Smooth muscle cell (in vitro differentiated cells): ENCODE measurements at regions not wholly inside any gene's neighbourhood (a gene's known extent, or its start where the extent isn't known, plus 50 kb on each side); places are given as distances from the start of the nearest gene placed in this dataset.
A peak's percentile ranks its signal among the peaks of the same experiment; 100 is the strongest.

Source experiments
- DNase-seq: peaks from one replicate; lab custom pipeline; 2025; ENCODE audit not compliant: unreplicated experiment; lab: John Stamatoyannopoulos, UW
- H2AFZ ChIP-seq: fragments of 200-600 bp; sonication (generic); 2 replicates; pipeline ENCODE4 v1.6.0; 2016; ENCODE audit warnings: antibody characterized with exemption, low read depth, mild to moderate bottlenecking
- H3F3A ChIP-seq: fragments of 200-600 bp; sonication (generic); 2 replicates; pipeline ENCODE4 v1.6.0; 2017; ENCODE audit warnings: antibody characterized with exemption, low read depth
- H3K27ac ChIP-seq: fragments of 200-600 bp; sonication (generic); 2 replicates; pipeline ENCODE4 v1.5.1; 2016; ENCODE audit warnings: low read depth, mild to moderate bottlenecking
- H3K27me3 ChIP-seq: fragments of 200-600 bp; sonication (generic); 2 replicates; pipeline ENCODE4 v1.6.1; 2016; ENCODE audit warnings: low read depth, mild to moderate bottlenecking
- H3K36me3 ChIP-seq: fragments of 200-600 bp; sonication (generic); 2 replicates; pipeline ENCODE4 v1.5.1; 2016; ENCODE audit warnings: low read depth
- H3K4me1 ChIP-seq: fragments of 200-600 bp; sonication (generic); 2 replicates; pipeline ENCODE4 v1.5.1; 2016; ENCODE audit warnings: low read depth
- H3K4me2 ChIP-seq: fragments of 200-600 bp; sonication (generic); 2 replicates; pipeline ENCODE4 v1.6.0; 2016; ENCODE audit warnings: mild to moderate bottlenecking
- H3K4me3 ChIP-seq: fragments of 200-600 bp; sonication (generic); 2 replicates; pipeline ENCODE4 v1.5.1; 2016; ENCODE audit warnings: mild to moderate bottlenecking
- H3K79me2 ChIP-seq: fragments of 200-600 bp; sonication (generic); 2 replicates; pipeline ENCODE4 v1.6.0; 2016; ENCODE audit warnings: low read depth, mild to moderate bottlenecking
- H3K9ac ChIP-seq: fragments of 200-600 bp; sonication (generic); 2 replicates; pipeline ENCODE4 v1.6.0; 2016; ENCODE audit warnings: low read depth
- H3K9me3 ChIP-seq: fragments of 200-600 bp; sonication (generic); replicated peaks from 2 replicates; pipeline ENCODE4 v1.5.1; 2016; ENCODE audit warnings: low read depth
- H4K20me1 ChIP-seq: fragments of 200-600 bp; sonication (generic); 2 replicates; pipeline ENCODE4 v1.6.0; 2016; ENCODE audit warnings: low read depth
- WGBS: methylation state at CpG from one replicate; pipeline ENCODE4 v1.1.7; 2016; ENCODE audit warnings: low lambda C conversion rate; 5-methylcytosine and 5-hydroxymethylcytosine counted together
- TF ChIP-seq, protein P1 (sequence below): fragments of 200-600 bp; sonication (generic); IDR thresholded peaks from 2 replicates; pipeline ENCODE4 v1.5.1; 2017; ENCODE audit warnings: borderline replicate concordance, mild to moderate bottlenecking, antibody characterized with exemption; ENCODE audit not compliant: insufficient read depth, poor library complexity, severe bottlenecking

DNA sequence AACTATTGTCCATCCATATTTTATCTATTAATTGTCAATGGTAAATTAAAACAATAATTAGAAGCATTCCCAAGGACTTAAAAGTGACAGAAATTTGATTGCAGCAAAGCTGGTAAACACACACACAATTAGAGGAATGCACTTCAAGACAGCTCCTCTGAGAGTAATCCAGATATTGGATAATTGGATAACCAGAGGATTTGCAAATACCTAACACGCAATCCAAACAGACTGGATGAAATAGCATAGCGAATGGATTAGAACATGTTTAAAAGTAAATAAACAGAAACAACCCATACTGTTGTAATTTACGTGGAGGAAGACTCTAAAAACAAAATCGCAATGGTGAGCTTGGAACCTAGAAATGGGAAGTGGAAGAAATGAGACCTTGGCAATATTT is 239.8 kb downstream of the METTL4 start:
- no peaks in the 10 kb centered on the region for H3K9me3 ChIP-seq
- 57% methylated on average over 4 of the region's 4 CpGs for WGBS
- H3K9ac ChIP-seq = no peak overlapping the region
- no peak overlapping the region for H3K27ac ChIP-seq
- no peak overlapping the region for H3K4me2 ChIP-seq
- H3K4me1 ChIP-seq = peaks cover 11% of the 10 kb centered on the region
- H3K36me3 ChIP-seq = no peaks in the 10 kb centered on the region
- no peaks in the 10 kb centered on the region for H3K27me3 ChIP-seq
- no peaks in the 10 kb centered on the region for H4K20me1 ChIP-seq
- no peak overlapping the region for H3K4me3 ChIP-seq
- TF ChIP-seq, protein P1, sequence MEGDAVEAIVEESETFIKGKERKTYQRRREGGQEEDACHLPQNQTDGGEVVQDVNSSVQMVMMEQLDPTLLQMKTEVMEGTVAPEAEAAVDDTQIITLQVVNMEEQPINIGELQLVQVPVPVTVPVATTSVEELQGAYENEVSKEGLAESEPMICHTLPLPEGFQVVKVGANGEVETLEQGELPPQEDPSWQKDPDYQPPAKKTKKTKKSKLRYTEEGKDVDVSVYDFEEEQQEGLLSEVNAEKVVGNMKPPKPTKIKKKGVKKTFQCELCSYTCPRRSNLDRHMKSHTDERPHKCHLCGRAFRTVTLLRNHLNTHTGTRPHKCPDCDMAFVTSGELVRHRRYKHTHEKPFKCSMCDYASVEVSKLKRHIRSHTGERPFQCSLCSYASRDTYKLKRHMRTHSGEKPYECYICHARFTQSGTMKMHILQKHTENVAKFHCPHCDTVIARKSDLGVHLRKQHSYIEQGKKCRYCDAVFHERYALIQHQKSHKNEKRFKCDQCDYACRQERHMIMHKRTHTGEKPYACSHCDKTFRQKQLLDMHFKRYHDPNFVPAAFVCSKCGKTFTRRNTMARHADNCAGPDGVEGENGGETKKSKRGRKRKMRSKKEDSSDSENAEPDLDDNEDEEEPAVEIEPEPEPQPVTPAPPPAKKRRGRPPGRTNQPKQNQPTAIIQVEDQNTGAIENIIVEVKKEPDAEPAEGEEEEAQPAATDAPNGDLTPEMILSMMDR = no peak
- peaks cover 7% of the 10 kb centered on the region for H3F3A ChIP-seq
- H2AFZ ChIP-seq = no peak overlapping the region
- DNase-seq = no peak
- no peaks in the 10 kb centered on the region for H3K79me2 ChIP-seq

DNA sequence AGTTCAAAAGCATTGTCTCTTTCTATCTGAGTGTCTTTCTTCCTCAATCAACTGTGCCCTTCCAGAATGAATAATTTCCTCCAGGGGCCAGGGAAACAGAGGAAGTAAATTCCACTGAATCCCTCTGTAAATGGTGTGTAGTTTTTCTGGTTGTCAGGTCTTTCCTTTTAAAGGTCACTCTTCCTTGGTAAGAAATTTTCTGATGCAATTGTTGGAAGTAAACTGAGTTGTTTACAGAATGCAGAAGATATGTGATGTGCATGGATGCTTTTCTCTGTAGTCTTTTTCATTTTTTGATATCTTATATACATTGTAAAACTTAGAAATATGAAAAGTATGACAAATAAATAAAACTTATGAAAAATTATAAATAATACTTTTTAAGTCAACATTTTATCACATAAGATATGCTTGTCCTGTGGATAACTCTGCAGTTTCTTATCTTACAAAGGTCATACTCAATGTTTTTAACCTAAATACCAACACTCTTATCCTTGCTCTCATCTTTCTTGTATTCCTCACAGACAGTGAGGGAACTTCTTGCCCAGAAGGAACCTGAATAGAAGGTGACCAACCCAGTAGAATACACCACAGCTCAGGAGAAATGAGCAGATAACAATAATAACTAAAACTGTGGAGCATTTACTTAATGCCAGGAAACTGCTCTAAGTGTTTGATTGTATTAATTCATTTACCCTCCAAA is 234.5 kb downstream of the METTL4 start:
- Histone ChIP-seq H3K36me3 (no peaks in the 10 kb centered on the region), H3K9me3 (no peaks in the 10 kb centered on the region), H3K4me1 (no peaks in the 10 kb centered on the region), H3K4me2 (no peak overlapping the region), H3K4me3 (no peak overlapping the region), H4K20me1 (no peaks in the 10 kb centered on the region), H2AFZ (peak overlapping the region; percentile 11), H3K27me3 (no peaks in the 10 kb centered on the region), H3K27ac (no peak overlapping the region), H3F3A (no peaks in the 10 kb centered on the region), H3K79me2 (no peaks in the 10 kb centered on the region), H3K9ac (no peak overlapping the region)
- DNase-seq = no peak
- TF ChIP-seq, protein P1 = no peak

GRCh38 chr18:2337552-2338141 is 233.7 kb downstream of the METTL4 start:
- Histone ChIP-seq H2AFZ (peak overlapping the region; percentile 11), H3K4me1 (no peaks in the 10 kb centered on the region), H3K27ac (no peak overlapping the region), H3K4me3 (no peak overlapping the region), H3F3A (no peaks in the 10 kb centered on the region), H3K9me3 (no peaks in the 10 kb centered on the region), H3K9ac (no peak overlapping the region), H4K20me1 (no peaks in the 10 kb centered on the region), H3K27me3 (no peaks in the 10 kb centered on the region), H3K36me3 (no peaks in the 10 kb centered on the region), H3K4me2 (no peak overlapping the region), H3K79me2 (no peaks in the 10 kb centered on the region)
- no peak for DNase-seq
- WGBS = 43% methylated on average over 7 of the region's 7 CpGs
- TF ChIP-seq, protein P1 = peak; percentile 35

DNA sequence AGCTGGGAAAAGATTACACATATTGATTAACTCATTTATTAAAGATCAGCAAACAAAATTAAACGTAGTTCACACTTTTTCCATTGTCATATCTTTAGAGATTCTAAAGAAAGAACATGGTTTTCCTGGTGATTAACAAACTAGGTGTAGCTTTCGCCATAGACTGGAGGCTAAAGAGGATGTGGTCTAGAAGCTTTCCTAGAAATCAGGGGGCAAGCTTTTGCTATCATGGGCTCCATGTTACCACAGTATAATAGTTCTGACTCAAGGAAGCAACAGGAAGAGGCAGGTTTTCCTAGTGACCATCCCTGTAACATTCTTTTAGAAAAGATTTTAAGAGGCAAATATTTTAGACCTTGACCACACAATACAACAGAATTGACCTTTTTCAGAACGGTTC is 232.7 kb downstream of the METTL4 start:
- Histone ChIP-seq H3K79me2 (no peaks in the 10 kb centered on the region), H4K20me1 (no peaks in the 10 kb centered on the region), H3F3A (no peaks in the 10 kb centered on the region), H2AFZ (no peak overlapping the region), H3K4me3 (no peak overlapping the region), H3K4me1 (no peaks in the 10 kb centered on the region), H3K27ac (no peak overlapping the region), H3K4me2 (no peak overlapping the region), H3K36me3 (no peaks in the 10 kb centered on the region), H3K9ac (no peak overlapping the region), H3K27me3 (no peaks in the 10 kb centered on the region), H3K9me3 (no peaks in the 10 kb centered on the region)
- 93% methylated on average over 3 of the region's 3 CpGs for WGBS
- TF ChIP-seq, protein P1 = no peak
- no peak for DNase-seq
